Activated effector memory CD4-positive, alpha-beta T cell treated with Interleukin-2 at 50 U/mL for 16 hours (primary cell): ENCODE measurements at regions not wholly inside any gene's neighbourhood (a gene's known extent, or its start where the extent isn't known, plus 50 kb on each side); places are given as distances from the start of the nearest gene placed in this dataset.
"Not testable (repeated sequence)": the region's sequence is repeated elsewhere in the genome, so short reads cannot be mapped to it uniquely, and the experiment has no call there.

ENCODE experiments used
- DNase-seq: peaks from one replicate; pipeline ENCODE4 v3.0.0-alpha.2; 2020

DNA sequence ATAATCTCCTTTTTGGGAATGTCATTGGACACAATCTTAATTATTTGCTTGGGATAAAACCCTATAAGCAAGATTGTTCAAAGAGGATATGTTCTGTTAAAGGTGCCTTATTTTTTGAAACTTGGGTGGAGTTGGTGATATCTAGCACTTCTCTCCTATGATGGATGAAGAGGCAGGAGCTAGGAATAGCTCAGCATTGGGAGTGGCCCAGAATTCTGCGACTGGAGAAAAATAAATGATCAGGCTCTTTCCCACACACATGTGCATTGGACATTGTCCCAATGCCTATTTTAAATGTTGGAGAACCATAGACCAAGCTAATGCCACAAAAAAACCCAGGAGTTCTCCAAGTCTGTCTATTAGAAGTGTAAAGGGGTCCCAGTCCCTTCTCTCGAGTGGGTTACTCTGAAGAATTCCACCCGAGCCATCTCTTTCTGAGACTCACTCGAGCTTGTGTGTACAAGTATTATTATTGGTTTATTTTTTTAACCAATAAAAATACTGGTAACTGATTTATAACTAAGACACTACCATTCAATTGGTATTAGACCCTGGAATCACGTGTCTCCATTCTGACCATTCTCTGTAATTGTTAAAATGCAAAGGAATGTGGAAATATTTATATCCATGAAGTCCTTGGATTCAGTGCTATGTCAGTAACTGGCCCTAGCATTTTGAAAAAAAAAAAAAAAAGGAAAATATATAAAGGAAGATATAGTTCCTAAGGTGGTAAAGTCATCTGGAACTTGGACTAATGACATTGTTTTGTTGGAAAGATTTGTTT, 437.5 kb upstream of the TMEM132C start:
- DNase-seq, result no peak

DNA sequence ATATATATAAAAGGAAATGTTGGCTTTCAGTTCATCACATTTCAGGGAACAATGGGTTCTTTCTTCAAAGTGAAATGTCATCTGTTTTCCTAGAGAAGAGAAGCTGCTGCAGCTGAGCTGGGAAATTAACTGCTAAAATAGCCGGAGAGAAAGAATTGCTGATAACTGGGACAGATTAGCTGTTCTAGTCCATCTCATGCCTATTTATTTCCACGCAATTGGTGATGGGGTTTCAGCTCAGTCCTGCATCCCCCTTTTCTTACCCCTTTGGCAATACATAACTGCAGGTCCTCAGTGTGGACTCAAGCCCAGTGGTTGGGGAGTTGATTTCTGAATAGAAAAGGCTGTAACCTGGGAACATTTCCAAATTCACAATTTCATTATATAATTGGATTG, 436.9 kb upstream of the TMEM132C start:
- DNase-seq, result no peak

DNA sequence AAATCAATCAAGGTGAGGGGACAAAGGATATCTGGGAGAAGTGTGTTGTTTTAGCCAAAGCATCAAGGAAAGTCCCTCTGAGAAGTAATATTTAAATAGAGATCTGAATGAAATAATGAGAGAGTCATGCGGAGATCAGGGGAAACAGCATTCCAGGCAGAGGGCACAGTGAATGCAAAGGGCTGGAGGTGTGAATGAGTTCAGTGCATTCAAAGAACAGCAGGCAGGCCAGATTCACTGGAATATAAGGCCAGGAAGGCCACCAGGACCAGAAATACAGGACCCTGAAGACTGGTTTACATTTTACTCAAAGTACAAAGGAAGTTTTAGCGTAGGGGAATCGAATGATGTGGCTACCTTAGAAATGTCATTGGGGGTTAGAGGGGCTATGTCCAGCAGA, 436.2 kb upstream of the TMEM132C start:
- no peak for DNase-seq

DNA sequence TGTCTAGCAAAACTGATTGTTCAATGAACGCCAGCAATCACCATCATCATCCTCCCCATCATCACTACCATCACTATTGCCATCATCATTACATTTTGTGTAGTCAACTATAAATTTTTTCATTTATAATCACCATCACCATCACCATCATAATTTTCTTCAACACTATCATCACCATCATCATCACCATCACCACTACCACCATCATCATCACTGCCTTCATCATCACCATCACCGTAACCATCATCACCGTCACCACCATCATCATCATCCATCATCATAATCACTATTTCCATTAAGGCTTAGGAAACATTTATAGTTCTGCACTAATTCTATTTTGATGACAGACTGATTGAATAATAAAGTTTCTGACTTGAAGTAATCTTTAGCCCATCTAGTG, 434.8 kb upstream of the TMEM132C start:
- DNase-seq, result no peak

DNA sequence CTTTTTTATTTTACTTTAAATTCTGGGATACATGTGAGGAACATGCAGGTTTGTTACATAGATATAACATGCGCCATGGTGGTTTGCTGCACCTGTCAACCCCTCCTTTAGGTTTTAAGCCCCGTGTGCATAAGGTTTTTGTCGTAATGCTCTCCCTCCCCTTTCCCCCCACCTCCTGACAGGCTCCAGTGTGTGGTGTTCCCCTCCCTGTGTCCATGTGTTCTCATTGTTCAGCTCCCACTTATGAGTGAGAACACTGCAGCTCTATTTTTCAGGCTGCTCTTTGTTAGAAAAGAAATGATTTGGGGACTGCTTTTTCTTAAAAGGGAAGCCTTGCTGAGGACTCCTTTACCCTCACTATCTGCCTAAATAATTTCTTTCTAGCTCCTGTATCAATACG, 430.2 kb upstream of the TMEM132C start:
- not testable (repeated sequence) for DNase-seq

DNA sequence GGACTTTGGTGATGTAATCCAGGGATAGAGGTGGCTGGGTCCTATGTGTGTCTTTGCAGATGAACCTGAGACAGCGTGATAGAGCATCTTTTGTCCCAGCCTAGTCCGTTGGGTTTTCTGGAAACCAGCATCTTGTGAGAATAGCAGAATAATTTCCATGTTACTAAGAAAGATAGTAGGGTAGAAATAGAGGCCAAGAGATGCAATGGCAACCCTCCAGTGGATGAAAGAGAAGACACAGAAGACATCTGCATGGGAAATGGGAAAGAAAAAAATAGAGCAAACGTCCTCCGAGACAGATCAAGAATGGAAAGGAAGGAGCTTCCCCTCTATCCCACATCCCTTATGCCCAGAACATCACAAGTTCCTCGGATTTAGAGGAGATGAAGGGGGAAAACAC, 409.3 kb upstream of the TMEM132C start:
- DNase-seq, result no peak

DNA sequence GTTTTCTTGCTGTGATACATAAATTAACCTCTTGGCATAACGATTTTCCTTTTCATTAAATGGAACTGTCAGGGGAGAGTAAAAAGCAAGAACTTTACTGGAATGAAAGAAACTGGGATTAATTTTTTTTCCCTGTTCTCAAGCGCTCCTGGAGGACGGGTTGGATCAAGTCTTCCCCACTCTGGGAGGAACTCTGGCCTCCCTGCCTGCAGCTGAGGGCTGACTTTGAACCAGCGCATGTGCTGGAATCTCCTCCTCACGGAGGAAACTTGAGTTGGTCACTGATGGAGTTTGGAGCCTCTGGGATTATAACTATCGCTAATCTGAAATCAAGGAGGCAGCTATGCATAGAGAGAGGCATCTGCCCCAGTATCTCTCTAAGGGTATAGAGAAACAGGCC, 406.4 kb upstream of the TMEM132C start:
- DNase-seq, result no peak

DNA sequence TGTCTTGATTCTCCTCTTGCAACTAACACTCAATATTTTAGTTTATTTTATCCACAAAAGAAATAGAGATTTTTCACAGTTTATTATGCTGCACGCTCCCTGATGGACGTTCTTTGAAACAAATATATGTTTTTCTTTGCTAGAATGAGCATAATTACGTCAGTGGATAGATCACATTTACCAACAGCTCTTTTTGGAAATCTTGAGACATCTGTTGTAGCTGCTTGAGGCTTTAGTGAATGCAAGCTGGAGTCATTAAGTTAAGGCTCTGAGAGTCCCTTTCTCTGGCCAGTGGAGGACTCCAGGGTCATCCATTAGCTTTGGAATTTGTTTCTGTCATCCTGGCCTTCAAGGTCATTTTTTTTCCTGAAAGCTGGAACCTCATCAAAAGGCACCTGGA, 405.6 kb upstream of the TMEM132C start:
- DNase-seq, result no peak

DNA sequence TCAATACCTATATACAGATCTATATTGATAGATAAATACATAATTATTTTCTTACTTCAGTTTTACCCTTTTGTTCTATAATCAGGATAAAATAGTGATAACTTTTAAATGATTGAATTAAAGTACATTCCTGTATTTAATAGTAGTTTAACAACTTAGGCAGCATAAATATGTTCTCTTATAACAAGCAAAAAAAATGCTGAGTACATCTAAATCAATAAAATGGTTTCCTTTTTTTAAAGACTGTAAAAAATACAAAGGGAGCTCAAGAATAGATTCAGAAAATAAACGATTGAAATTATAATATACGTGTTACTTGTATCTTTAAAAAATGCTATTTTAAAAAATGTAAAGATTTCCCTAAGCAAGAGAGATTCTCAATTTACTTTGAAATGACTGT, 393.7 kb upstream of the TMEM132C start:
- no peak for DNase-seq

DNA sequence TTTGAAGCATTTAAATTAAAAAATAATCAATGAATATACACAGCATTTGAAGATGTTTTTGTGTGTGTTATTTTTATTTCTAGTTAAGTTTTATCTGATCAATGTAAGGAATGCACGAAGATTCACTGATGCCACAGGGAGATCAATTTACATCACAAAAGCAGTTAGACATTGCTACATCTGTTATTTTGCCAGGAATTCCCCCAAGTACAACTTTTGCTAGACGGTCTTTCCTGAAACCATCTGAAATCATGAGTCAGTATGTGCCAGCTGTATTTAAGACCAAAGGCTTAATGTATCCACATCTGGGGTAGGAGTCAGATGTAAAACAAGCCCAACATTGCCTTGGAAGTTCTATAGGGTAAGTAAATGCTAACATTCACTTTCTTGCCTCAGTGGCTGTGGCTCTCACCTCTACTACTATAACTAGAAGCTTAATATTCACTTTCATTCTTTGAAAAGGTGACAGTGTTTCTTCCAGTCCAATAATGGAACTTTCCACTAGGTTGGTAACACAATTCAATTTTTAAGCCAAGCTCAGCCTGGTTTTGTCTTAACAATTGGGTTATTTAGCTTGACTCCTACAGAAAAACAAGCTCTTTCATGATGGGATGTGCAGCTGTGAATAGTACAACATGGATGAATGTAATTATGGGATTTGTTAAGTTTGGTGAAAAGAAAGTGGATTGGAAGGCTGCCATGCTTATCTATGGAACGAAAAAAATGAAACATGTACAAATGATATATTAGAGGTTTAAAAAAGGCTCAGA, 385.4 kb upstream of the TMEM132C start:
- no peak for DNase-seq

DNA sequence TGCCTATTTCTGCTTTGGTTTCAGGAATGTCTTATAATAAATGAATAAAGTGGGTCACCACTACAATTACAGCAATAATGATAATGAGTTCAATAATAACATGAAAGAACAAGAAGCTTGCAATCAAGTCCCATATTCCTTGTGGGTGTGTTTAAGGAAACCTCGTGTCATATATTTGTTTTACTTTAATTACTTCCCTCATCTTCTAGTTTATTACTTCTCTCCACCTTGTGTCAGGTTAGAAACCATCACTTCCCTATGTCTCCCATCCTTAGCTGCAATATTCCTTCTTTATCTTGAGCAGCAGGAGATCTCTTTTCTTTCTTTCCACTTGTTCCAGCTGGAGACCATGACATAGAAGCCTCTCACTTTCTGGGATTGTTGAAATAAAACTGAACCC, 384.0 kb upstream of the TMEM132C start:
- DNase-seq, result no peak

DNA sequence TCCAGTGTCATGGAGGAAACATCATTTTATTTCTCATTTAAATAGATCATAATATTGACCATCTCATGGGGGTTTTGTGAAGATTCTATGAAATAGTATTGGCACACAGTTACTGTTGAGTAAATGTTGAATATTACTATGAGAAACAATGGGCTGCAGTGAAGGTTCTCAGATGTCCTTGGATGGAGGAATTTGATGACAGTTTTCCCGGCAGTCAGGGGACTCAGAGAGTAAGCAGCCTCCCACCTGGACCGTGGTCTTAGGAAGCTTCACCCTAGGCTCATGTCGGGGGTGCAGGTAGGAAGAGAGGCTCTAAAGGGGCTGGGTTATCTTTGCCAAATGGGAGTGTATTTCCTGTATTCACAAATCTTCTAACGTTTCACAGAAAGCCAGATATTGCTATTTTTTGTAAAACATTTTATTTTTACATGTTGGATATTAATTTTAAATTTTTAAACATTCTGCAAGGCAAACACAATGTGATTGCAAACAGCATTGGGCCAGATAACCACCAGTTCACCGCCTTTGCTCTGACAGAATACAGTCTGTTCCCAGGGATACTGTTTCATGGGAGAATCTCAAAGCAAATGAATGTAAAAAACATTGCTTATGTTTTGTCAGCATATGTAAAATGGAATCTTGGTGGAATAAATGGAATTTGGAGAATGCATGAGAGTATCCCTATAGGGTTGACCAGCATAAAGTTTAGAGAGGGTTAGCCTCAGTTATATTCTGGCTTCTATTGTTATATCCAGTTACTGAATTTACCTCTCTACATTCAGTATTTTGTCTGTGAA, 380.8 kb upstream of the TMEM132C start:
- no peak for DNase-seq

DNA sequence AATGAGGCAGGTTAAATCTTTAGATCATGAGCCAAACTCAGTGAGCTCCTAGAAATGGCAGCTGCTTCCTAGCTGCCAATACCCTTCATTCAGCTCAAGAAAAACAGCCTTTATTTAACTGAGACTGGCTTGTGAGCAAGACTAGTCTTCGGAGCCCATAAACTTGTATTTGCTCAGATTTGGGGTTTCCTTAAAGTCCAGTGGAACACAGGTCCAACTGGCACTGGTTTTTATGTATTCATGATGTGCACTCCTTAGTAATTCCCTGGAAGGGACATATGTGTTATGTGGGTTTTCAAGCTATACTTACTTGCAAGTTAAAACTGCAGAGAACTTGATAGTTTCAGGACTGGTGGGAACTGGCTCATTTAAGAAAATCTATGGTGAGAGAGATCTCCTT, 380.1 kb upstream of the TMEM132C start:
- no peak for DNase-seq

DNA sequence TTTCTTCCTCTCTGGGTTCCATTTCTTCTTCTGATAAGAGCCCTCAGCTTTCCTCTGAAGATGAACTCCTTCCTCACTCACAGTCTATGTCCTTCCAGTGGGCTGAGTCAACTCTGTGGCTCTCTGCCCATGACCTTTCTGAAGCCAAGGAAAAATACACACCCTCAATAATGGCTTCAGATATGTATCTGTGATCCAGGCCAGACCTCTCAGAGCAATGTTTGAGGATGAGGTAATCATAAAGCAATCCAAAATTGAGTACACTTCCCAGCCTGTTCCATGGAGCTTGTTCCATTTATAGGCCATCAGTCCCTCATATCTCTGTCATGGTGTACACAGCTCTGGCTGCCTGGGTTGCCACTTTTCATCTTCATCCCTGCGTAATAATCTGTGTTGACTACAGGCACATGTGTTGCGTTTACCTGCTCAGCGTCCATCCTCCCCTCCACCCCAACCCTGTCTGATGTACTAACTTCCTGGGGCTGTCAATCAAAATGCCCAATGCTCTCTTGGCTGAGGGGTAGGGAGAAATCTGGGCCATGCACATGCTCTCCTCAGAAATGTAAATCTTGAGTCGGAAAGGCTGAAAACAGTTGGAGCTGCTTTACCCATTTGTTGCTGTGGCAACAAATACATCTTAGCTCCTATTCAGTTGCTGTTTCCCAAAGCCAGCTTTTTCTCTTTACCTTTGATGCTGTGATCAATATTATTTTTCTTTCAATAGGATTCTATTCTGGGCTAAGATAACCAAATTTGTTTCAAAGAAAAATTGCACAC, 377.8 kb upstream of the TMEM132C start:
- no peak for DNase-seq

DNA sequence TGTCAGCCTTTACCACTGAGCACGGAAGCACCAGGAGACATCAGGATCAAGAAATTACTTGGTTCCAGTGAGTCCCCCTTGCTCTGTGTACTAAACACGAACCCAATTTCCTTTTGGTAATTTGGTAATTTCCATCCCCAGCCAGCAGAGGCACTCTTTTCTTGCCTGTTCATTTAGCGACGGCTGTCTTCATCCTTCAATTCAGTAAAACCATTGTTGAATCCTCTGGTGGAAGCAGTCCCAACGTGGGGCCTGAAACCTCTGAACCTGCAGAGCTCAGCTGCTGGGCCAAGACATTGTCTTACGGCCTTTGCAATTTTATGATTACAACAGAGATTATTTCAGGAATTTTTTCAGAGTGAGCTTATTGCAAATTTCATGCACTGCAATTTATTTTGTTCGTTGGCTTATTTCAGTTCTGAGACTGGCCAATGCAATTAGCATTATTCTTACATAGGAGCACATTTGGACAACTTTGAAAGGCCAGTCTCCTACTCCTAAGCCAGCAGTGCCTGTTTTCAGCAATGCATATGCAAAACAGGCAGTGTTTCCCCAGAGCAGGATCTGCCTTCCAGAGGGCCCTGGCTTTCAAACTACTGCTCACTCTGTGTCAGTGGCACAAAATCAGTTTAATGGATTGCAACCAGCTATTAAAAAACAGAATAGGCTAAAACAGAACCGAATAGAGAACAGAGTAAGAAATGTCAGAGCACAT, 372.9 kb upstream of the TMEM132C start:
- DNase-seq, result no peak

DNA sequence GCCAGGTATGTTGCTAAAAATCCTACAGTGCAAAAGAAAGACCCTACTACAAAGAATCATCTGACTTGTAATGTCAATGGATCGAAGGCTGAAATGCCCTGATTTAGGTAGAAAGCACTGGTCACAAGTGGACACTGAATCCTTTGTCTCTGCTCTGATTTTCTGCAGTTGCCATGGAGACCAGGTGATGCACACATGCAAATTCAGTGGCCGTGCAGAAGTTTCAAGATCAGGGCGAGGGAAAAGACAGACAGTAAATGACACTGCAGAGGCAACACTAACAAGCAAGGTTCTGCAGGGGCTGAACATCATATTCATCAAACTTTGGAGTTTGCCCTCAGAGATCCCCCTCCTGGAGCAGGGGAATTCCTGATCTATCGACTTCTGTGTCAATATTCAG, 370.3 kb upstream of the TMEM132C start:
- no peak for DNase-seq

DNA sequence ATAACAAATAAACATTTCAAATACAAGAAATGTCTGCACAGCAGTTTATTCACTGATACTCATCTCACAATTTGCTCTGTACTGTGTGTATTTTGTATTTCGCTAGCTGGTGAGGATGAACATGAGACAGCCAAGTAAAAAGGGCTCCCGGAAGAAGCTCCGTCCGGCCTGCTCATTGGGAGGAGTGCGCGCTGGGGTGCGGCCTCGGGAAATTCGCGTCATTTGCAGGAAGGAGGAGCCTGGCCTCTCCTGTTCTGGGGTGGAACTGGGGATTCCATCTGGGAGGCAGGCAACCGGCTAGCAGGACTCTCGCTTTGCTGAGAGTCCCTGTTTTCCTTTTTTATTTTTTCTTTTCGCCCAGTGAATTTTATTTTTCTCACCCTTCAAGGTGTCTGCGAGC, 368.4 kb upstream of the TMEM132C start:
- no peak for DNase-seq

DNA sequence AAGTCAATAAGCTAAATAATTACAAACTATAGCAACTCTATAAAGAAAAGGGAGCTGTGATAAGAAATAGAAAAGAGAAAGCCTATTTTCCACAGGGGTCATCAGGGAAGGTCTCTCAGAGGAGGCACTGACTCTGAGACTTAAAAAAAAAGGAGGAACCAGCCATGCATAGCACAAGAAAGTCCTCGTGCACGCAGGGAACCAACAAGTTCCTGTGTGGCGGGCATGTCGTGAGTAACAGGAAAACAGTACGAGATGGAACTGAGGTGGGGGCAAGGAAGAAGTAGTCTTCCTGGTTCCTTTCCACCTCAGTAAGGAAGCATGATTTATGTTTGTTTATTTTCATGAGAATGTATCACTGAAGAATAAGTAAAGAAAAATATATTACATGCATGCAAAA, 367.0 kb upstream of the TMEM132C start:
- no peak for DNase-seq

DNA sequence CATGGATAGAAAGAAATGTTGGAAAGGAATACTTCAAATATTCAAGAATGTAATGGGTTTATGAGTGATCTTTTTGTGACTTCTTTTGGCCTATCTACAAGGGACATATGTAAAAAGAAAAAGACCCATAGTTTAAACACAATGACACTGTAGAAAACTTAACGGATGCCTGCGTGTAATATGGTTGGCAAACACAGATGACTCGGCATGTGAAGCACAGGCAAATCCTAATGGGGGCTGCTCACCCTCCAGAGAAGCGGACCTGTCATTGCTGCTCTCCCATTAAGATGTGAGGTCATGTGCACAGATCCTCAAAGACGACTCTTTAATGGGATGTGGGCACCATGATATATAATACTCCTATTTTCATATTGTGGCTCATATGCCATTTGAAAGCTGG, 366.6 kb upstream of the TMEM132C start:
- DNase-seq, result no peak

DNA sequence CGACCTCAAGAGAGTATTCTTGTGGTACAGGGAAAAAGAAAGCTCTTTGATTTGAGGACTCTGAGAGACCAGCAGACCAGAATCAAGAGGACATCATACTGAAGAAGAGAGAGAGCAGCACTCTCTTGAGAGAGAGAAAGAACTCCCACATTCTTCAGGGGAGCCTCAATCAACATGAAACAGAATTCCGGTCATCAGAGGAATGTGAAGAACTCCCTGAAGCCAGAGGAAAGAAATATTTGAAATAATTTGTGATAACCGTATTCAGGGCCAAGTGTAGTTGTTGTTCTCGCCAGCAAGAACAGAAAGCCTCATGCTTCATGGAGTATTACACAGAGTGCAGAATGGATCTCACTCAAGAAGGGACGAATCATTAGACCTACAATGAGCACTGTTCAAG, 363.8 kb upstream of the TMEM132C start:
- DNase-seq, result no peak

DNA sequence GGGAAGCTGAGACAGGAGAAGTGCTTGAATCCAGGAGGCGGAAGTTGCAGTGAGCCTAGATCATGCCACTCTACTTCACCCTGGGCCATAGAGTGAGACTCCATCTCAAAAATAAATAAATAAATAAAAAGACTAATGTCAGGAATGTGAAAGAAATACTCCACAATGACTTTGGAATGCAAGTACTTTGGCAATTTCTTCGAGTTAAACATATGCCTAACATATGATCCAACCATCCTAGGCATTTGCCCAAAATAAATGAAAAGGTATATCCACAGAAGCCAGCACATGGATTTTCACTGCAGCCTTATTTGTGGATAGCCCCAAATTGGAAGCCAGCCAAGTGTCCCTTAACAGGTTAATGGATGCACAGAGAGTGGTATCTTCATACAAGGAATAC, 357.9 kb upstream of the TMEM132C start:
- DNase-seq, result no peak

DNA sequence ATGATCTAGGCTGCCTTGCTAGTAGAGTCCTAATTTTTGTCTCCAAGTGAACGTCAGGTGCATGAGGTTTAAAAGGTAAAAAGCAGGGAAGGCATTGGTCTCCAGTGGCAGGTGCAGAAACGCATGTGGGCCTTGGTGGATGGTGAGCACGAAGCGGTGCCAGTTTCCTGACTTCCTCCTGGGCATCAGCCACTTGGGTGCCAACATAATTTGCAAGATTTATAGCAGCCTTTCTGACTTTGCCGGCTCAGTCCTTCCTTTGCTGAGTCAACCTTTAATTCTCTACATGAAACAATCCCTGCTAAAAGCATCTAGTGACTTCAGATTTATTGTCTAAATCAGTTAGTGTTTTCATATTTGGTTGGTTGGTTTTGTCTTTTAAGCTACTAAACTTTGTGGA, 355.7 kb upstream of the TMEM132C start:
- DNase-seq, result no peak
